ENCODE measurements at regions not wholly inside any gene's neighbourhood (a gene's known extent, or its start where the extent isn't known, plus 50 kb on each side); places are given as distances from the start of the nearest gene placed in this dataset.

DNA sequence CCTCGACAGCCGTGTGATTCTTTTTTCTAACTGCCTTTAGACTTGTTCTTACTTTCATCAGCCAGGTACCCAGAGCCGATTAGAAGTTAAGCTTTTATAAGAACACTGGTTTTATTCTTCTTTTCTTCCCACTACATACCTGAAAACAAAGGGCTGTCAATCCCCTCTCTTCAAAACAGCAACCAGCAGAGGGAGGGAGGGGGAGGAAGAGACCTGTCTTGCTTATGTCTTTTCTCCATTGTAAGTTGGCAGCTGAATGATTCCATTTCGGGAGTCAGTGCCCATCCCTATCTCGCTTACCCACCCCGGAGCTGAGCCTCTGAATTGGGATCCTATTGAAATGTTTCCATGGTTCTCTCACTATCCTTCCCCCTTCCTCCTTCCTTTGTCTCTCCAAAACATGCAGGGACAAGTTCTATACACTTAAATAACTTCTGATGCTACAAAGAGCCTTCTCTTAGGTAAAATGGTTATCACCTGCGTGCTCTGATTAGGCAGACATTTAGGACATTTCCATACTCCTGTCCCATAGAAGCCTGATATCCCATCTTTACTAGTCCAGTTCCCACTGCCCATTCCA, 83.9 kb upstream of the WWC1 start:
- H3K4me3 ChIP-seq (ENCODE audit: low read depth in 1 of 5, low read length in 5 of 5), result no peak overlapping the region
- H3K36me3 ChIP-seq (ENCODE audit: control insufficient read depth in 5 of 5, insufficient read depth in 5 of 5, low read length in 5 of 5), result no peaks in the 10 kb centered on the region
- H3K4me1 ChIP-seq (ENCODE audit: control insufficient read depth in 5 of 5, insufficient read depth in 5 of 5, low read length in 5 of 5), result peaks cover 0 to 14% (median 2%) of the 10 kb centered on the region in 5 donors
- H3K9me3 ChIP-seq (ENCODE audit: control insufficient read depth in 5 of 5, low read length in 5 of 5), result no peaks in the 10 kb centered on the region
- H3K27ac ChIP-seq (ENCODE audit: low read depth, low read length), result no peak overlapping the region
- no peak overlapping the region for H3K9ac ChIP-seq (ENCODE audit: low read length in 5 of 5)
- no peaks in the 10 kb centered on the region for H3K27me3 ChIP-seq (ENCODE audit: control insufficient read depth in 5 of 5, insufficient read depth in 4 of 5, low read length in 5 of 5)

DNA sequence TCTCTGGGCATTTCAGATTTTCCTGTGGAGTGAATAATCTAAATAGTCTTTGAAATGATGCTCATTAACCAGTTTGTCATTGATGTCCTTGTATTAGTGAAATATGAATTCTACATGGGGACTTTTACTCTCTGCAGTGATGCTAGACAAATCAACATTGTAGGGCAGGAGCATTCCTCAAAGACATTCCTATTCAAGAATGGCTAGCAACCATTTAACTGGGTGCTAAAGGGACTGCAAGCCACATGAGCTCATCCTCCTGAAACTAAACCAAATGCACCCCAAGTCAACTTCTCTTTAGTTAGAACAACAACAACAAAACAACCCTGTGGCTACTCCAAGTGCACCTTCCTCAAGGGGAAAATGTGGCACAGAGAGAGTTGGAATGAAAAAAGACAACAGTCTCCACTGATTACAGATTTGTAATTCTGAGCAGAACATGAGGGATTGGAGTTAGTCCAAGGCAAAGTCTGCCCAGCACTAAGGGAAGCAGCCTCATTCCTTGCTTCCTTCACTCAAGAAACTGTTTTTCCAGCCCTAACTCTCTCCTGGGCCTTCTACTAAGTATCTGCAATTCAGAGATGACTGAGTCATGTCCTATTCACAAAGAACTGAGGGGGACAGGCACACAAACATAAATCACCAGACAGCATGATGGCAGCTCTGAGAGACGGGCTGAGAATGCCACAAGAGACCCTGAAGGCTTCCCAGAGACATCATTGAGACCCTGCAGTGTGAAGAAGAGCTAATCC, 82.0 kb upstream of the WWC1 start:
- Histone ChIP-seq H3K9ac (ENCODE audit: low read length in 5 of 5) (no peak overlapping the region), H3K27ac (ENCODE audit: low read depth, low read length) (peak overlapping the region; percentile 37), H3K9me3 (ENCODE audit: control insufficient read depth in 5 of 5, low read length in 5 of 5) (no peaks in the 10 kb centered on the region), H3K4me3 (ENCODE audit: low read depth in 1 of 5, low read length in 5 of 5) (no peak overlapping the region), H3K4me1 (ENCODE audit: control insufficient read depth in 5 of 5, insufficient read depth in 5 of 5, low read length in 5 of 5) (peaks cover 0 to 5% (median 0%) of the 10 kb centered on the region in 5 donors), H3K36me3 (ENCODE audit: control insufficient read depth in 5 of 5, insufficient read depth in 5 of 5, low read length in 5 of 5) (no peaks in the 10 kb centered on the region), H3K27me3 (ENCODE audit: control insufficient read depth in 5 of 5, insufficient read depth in 4 of 5, low read length in 5 of 5) (no peaks in the 10 kb centered on the region)

DNA sequence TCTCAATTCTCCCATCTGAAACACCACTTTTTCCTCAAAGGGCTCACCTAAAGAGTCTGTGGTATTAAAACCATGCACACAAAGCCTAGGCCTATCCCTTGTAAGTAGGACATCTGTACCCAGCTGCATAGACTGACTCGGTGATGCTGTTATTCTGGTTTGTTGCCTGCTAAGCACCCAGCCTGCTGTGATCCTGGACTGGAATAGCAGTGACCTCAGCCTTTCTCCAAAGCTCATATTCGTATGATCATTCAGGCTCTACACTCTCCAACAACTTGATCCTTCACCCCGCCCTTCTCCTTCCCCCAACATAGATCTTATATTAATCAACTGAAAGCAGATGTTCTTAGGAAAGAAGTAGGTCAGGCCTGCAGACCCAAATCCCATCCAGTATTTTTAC, 81.4 kb upstream of the WWC1 start:
- Histone ChIP-seq H3K27ac (ENCODE audit: low read depth, low read length) (peak overlapping the region; percentile 37), H3K9ac (ENCODE audit: low read length in 5 of 5) (no peak overlapping the region), H3K9me3 (ENCODE audit: control insufficient read depth in 5 of 5, low read length in 5 of 5) (no peaks in the 10 kb centered on the region), H3K4me1 (ENCODE audit: control insufficient read depth in 5 of 5, insufficient read depth in 5 of 5, low read length in 5 of 5) (peaks cover 0 to 5% (median 0%) of the 10 kb centered on the region in 5 donors), H3K27me3 (ENCODE audit: control insufficient read depth in 5 of 5, insufficient read depth in 4 of 5, low read length in 5 of 5) (no peaks in the 10 kb centered on the region), H3K36me3 (ENCODE audit: control insufficient read depth in 5 of 5, insufficient read depth in 5 of 5, low read length in 5 of 5) (no peaks in the 10 kb centered on the region), H3K4me3 (ENCODE audit: low read depth in 1 of 5, low read length in 5 of 5) (no peak overlapping the region)

DNA sequence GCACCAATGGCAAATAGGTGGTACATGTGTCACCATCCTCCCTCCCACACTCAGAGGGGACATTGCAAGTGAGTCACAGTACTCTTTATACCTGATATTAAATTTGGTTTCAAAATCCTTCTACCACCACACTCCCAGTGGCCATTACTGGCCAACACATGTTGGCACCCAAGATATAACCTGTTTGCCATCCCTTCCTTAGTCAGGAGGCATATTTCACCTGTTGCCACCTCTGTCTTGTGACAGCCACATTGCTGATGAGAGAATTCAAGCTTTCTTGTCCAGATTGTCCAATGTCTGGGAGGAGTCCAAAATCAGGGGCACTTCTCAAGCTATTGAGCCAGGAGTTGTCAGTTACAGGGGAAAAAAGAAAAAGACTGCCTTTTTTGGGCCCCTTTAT, 80.2 kb upstream of the WWC1 start:
- Histone ChIP-seq H3K27ac (ENCODE audit: low read depth, low read length) (no peak overlapping the region), H3K9me3 (ENCODE audit: control insufficient read depth in 5 of 5, low read length in 5 of 5) (no peaks in the 10 kb centered on the region), H3K9ac (ENCODE audit: low read length in 5 of 5) (no peak overlapping the region), H3K4me3 (ENCODE audit: low read depth in 1 of 5, low read length in 5 of 5) (no peak overlapping the region), H3K36me3 (ENCODE audit: control insufficient read depth in 5 of 5, insufficient read depth in 5 of 5, low read length in 5 of 5) (no peaks in the 10 kb centered on the region), H3K27me3 (ENCODE audit: control insufficient read depth in 5 of 5, insufficient read depth in 4 of 5, low read length in 5 of 5) (no peaks in the 10 kb centered on the region), H3K4me1 (ENCODE audit: control insufficient read depth in 5 of 5, insufficient read depth in 5 of 5, low read length in 5 of 5) (peaks cover 0 to 9% (median 0%) of the 10 kb centered on the region in 5 donors)

DNA sequence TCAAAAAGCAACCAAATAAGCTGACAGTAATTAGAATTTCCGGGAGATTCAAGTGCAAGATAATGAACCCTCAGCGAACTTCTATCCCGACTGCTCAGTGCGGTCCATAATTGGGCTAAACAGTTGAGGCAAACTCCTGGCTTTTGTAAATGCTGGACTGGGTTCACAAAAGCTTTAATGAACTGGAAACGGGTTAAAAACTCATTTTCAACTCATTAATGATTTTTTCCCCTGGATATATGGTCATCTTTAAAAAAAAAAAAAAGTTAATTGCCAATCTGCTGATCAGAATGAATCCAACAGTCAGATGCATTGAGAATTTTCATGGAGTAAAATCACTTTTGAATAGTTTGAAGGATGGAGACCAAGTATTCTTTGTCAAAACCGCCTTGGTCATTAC, 79.5 kb upstream of the WWC1 start:
- Histone ChIP-seq H3K36me3 (ENCODE audit: control insufficient read depth in 5 of 5, insufficient read depth in 5 of 5, low read length in 5 of 5) (no peaks in the 10 kb centered on the region), H3K27ac (ENCODE audit: low read depth, low read length) (no peak overlapping the region), H3K9ac (ENCODE audit: low read length in 5 of 5) (no peak overlapping the region), H3K9me3 (ENCODE audit: control insufficient read depth in 5 of 5, low read length in 5 of 5) (no peaks in the 10 kb centered on the region), H3K4me1 (ENCODE audit: control insufficient read depth in 5 of 5, insufficient read depth in 5 of 5, low read length in 5 of 5) (peaks cover 0 to 13% (median 0%) of the 10 kb centered on the region in 5 donors), H3K27me3 (ENCODE audit: control insufficient read depth in 5 of 5, insufficient read depth in 4 of 5, low read length in 5 of 5) (no peaks in the 10 kb centered on the region), H3K4me3 (ENCODE audit: low read depth in 1 of 5, low read length in 5 of 5) (no peak overlapping the region)

DNA sequence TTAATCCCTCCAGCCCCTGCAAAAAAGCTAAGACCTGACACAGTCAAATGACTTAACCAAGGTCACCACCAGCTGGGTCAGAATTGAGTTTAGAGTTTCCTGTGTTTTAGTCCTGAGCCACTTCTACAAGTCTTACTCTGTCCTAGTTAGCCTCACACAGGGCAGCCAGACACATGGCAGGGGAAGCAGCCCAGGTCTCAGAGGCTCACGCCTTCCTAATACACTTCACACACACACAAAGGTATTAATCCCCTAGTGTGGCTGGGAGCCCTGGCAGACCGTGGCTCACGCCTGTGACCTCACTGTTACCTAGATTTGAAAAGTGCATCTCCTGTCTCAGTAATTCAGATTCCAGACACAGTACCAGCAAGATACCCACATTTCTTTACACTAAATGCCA, 77.4 kb upstream of the WWC1 start:
- Histone ChIP-seq H3K9me3 (ENCODE audit: control insufficient read depth in 5 of 5, low read length in 5 of 5) (no peaks in the 10 kb centered on the region), H3K36me3 (ENCODE audit: control insufficient read depth in 5 of 5, insufficient read depth in 5 of 5, low read length in 5 of 5) (no peaks in the 10 kb centered on the region), H3K9ac (ENCODE audit: low read length in 5 of 5) (no peak overlapping the region), H3K27me3 (ENCODE audit: control insufficient read depth in 5 of 5, insufficient read depth in 4 of 5, low read length in 5 of 5) (no peaks in the 10 kb centered on the region), H3K27ac (ENCODE audit: low read depth, low read length) (no peak overlapping the region), H3K4me3 (ENCODE audit: low read depth in 1 of 5, low read length in 5 of 5) (no peak overlapping the region), H3K4me1 (ENCODE audit: control insufficient read depth in 5 of 5, insufficient read depth in 5 of 5, low read length in 5 of 5) (peaks cover 0 to 16% (median 0%) of the 10 kb centered on the region in 5 donors)

DNA sequence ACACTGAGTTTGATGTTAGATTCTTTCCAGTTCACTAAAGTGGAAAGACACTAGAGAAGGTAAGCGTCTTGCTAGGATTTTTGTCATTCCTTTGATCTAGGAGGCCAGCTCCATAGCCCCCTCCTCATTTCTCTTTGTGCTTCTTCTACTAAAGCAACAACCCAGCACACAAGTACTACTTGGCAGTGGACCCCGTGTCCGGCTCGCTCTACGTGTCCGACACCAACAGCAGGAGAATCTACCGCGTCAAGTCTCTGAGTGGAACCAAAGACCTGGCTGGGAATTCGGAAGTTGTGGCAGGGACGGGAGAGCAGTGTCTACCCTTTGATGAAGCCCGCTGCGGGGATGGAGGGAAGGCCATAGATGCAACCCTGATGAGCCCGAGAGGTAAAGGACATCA, 76.6 kb upstream of the WWC1 start:
- Histone ChIP-seq H3K36me3 (ENCODE audit: control insufficient read depth in 5 of 5, insufficient read depth in 5 of 5, low read length in 5 of 5) (no peaks in the 10 kb centered on the region), H3K4me3 (ENCODE audit: low read depth in 1 of 5, low read length in 5 of 5) (no peak overlapping the region), H3K9ac (ENCODE audit: low read length in 5 of 5) (no peak overlapping the region), H3K27ac (ENCODE audit: low read depth, low read length) (no peak overlapping the region), H3K27me3 (ENCODE audit: control insufficient read depth in 5 of 5, insufficient read depth in 4 of 5, low read length in 5 of 5) (no peaks in the 10 kb centered on the region), H3K4me1 (ENCODE audit: control insufficient read depth in 5 of 5, insufficient read depth in 5 of 5, low read length in 5 of 5) (peaks cover 0 to 20% (median 5%) of the 10 kb centered on the region in 5 donors), H3K9me3 (ENCODE audit: control insufficient read depth in 5 of 5, low read length in 5 of 5) (no peaks in the 10 kb centered on the region)

DNA sequence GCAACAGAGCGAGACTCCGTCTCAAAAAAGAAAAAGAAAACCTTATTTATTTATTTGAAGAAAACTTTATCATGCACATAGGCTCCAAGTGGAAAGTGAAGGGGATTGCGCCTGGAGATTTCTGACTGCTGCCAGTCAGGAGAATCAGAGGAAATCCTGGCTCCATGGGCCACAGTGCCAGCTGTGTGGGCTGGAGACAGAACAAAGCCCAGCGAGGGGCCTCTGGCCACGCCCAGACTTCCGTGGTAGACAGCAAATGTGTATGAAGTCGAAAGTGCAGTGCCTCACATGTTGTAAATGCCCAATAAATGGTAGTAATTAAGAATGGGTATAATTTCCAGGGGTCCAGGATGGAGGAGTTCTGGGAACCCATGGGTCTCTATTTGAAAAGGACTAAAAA, 75.8 kb upstream of the WWC1 start:
- H3K27ac ChIP-seq (ENCODE audit: low read depth, low read length), result no peak overlapping the region
- no peak overlapping the region for H3K4me3 ChIP-seq (ENCODE audit: low read depth in 1 of 5, low read length in 5 of 5)
- no peak overlapping the region for H3K9ac ChIP-seq (ENCODE audit: low read length in 5 of 5)
- no peaks in the 10 kb centered on the region for H3K36me3 ChIP-seq (ENCODE audit: control insufficient read depth in 5 of 5, insufficient read depth in 5 of 5, low read length in 5 of 5)
- peaks cover 0 to 19% (median 5%) of the 10 kb centered on the region in 5 donors for H3K4me1 ChIP-seq (ENCODE audit: control insufficient read depth in 5 of 5, insufficient read depth in 5 of 5, low read length in 5 of 5)
- peaks cover 0 to under 1% (median 0%) of the 10 kb centered on the region in 5 donors for H3K27me3 ChIP-seq (ENCODE audit: control insufficient read depth in 5 of 5, insufficient read depth in 4 of 5, low read length in 5 of 5)
- no peaks in the 10 kb centered on the region for H3K9me3 ChIP-seq (ENCODE audit: control insufficient read depth in 5 of 5, low read length in 5 of 5)

DNA sequence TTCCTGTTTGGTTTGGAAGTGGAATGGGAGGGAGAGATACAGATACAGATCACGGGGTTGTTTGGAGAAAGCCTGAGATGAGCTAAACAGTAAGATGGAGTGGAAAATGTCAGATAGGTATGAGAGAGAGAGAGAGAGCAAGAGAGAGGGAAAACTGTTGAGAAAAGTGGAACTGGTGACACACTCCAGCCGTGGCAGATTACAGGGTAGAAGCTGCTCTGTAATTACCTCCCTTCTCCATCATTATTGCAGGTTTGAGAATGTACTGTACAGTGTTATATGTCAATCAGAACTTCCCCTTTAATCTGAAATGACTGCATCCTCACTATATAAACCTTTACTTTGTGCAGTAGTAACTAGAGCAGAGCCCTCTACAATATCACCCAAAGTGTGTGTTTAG, 74.5 kb upstream of the WWC1 start:
- peaks cover 0 to 19% (median 5%) of the 10 kb centered on the region in 5 donors for H3K4me1 ChIP-seq (ENCODE audit: control insufficient read depth in 5 of 5, insufficient read depth in 5 of 5, low read length in 5 of 5)
- H3K4me3 ChIP-seq (ENCODE audit: low read depth in 1 of 5, low read length in 5 of 5), result no peak overlapping the region
- H3K27ac ChIP-seq (ENCODE audit: low read depth, low read length), result no peak overlapping the region
- H3K36me3 ChIP-seq (ENCODE audit: control insufficient read depth in 5 of 5, insufficient read depth in 5 of 5, low read length in 5 of 5), result no peaks in the 10 kb centered on the region
- H3K9me3 ChIP-seq (ENCODE audit: control insufficient read depth in 5 of 5, low read length in 5 of 5), result no peaks in the 10 kb centered on the region
- H3K27me3 ChIP-seq (ENCODE audit: control insufficient read depth in 5 of 5, insufficient read depth in 4 of 5, low read length in 5 of 5), result peaks cover 0 to 2% (median 0%) of the 10 kb centered on the region in 5 donors
- no peak overlapping the region for H3K9ac ChIP-seq (ENCODE audit: low read length in 5 of 5)

DNA sequence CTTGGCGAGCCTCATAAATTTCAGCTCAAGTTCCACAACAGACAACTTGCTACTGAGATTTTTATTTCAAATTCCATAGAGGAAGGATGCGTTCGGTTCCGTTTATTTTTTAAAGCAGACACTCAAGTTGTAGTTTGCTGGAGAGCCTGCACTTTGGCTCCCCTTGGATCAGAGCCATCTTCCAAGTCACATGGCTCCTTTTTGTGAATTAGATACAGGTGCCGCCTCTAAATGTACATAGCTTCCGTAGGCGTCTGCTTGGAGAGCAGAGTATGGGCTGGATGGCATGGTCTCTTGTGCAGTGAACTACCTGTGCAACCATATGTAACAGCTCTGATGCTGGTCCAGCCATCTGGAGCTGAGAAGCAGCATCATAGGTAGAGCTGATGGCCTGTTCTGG, 73.9 kb upstream of the WWC1 start:
- Histone ChIP-seq H3K9me3 (ENCODE audit: control insufficient read depth in 5 of 5, low read length in 5 of 5) (no peaks in the 10 kb centered on the region), H3K4me1 (ENCODE audit: control insufficient read depth in 5 of 5, insufficient read depth in 5 of 5, low read length in 5 of 5) (peaks cover 0 to 19% (median 5%) of the 10 kb centered on the region in 5 donors), H3K27me3 (ENCODE audit: control insufficient read depth in 5 of 5, insufficient read depth in 4 of 5, low read length in 5 of 5) (peaks cover 0 to 2% (median 0%) of the 10 kb centered on the region in 5 donors), H3K4me3 (ENCODE audit: low read depth in 1 of 5, low read length in 5 of 5) (no peak overlapping the region), H3K36me3 (ENCODE audit: control insufficient read depth in 5 of 5, insufficient read depth in 5 of 5, low read length in 5 of 5) (no peaks in the 10 kb centered on the region), H3K9ac (ENCODE audit: low read length in 5 of 5) (no peak overlapping the region), H3K27ac (ENCODE audit: low read depth, low read length) (no peak overlapping the region)

Data from subcutaneous abdominal adipose tissue (tissue), 5 donors.